Right renal cortex interstitium (tissue), 3 donors: ENCODE measurements at regions not wholly inside any gene's neighbourhood (a gene's known extent, or its start where the extent isn't known, plus 50 kb on each side); places are given as distances from the start of the nearest gene placed in this dataset.

Source experiments
- DNase-seq, 3 donors: peaks; one replicate each; pipeline ENCODE4 v3.0.0-alpha.2; 2013; ENCODE audit warnings: low read depth in 3 of 3, low spot score in 2 of 3

GRCh38 chr5:58040044-58040443 lies 419.8 kb downstream of the PLK2 start:
- DNase-seq: no peak

DNA sequence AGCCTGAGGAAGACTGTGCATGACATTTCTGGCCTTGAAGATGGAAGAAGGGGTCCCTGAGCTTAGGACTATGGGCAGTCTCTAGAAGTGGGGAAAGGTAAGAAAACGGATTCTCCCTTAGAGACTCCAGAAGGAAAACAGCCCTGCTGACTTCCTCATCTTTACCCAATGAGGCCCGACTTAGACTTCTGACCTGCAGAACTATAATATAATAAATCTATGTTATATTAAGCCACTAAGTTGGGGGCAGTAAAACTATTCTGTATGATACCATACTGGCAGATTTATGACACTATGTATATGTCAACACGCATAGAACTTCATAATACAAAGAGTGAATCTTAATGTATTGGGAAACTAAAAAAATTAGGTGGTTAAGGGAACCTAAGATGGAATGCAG lies 422.0 kb downstream of the PLK2 start:
- DNase-seq: no peak

DNA sequence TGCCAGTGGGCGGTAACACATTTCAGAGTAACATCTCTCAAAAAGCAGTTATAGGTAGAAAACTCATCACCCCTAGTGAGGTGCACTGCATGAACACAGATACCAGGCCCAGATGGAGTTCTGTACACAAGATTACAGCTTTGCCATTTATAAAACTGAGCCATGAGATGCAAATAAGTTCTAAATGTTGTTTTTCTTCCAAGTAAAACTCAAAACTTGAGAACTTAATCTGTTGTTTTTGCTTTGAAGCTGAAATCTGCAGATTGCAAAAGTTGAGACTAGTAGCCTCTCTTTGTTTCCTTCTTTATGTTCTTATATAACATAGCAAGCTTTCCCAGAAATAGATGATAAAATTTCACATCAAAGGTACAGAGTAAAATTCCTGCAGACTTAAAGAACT lies 434.1 kb downstream of the PLK2 start:
- no peak for DNase-seq

DNA sequence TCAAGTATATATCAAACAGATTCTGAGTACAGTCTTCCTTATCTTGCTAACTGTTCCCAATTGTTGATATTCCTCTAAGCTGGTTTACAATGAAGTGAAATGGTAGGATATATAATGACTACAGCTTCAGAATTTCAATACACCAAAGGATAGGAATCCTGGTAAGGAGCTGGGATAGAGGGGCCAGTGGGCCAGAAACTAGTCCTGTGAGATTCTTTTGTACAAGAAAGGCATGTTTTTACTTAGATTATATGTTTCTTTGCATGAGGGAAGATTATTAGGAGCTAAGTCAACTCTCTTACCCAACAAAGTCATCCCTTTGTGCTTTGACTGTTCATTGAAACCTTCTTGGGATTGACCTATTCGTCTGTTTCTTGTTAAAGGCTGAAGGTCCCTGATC lies 435.7 kb downstream of the PLK2 start:
- no peak for DNase-seq

DNA sequence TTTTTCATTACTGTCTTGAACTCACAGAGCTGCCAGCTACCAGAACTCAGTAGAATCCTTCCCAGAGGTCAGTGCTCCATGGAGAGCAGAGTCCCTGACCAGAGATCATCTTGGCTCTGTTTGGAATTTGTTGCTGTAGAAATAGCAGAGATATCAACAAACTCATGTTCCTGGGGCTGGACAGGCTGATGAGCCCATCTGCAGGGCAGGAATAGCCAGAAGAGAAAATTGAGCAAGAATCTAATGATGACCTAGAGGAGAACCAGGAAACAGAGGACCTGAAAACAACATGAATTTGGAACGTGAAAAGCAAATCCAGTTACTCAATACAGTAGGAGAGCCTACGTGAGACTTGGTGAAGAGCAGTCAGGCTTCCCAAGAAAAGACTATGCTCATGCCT lies 437.8 kb downstream of the PLK2 start:
- no peak for DNase-seq

- no peak for DNase-seq
Observed at GRCh38 chr5:58021466-58021865, 438.4 kb downstream of the PLK2 start.

DNA sequence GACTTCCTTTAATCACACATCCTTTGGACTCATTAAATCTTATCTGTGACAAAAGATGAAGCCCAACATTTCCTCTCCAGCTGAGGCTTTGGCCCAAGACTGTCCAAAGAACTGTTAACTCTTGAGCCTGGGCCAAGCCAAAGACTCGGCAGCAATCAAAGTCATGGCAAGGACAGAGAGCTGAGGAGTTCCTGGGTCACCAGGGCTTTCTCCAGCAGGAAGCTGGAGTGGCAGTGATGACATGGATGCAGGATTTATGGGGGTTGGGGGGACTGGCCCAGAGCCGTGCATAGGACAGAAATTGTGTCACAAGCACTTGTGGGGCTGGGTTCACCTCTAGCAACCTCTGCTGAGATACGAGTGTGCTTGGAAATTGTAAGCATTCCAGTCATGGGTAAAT lies 440.3 kb downstream of the PLK2 start:
- DNase-seq: peak in 1 of 3 donors; percentile 4

GRCh38 chr5:58018016-58018415 lies 441.9 kb downstream of the PLK2 start:
- DNase-seq: no peak

DNA sequence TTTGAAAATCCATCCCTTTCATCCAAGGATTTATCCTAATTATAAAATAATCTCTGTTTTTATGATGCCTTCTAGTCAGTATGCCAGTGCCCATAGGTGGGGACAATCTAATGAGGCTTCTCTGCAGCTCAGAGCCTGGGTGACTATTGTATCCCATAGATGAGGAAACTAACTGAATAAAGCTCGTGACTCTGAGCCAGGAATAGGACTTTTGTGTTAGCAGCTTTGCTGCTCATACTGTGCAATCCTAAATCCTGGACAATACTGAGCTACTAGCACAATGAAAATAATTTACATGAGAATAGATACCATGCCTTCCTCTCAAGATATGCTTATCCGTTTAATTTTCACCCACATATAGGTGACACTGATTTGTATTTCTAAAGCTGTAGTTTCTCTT lies 443.0 kb downstream of the PLK2 start:
- DNase-seq: no peak

- no peak for DNase-seq
Observed at GRCh38 chr5:58016358-58016757, 443.5 kb downstream of the PLK2 start.

- no peak for DNase-seq
Observed at GRCh38 chr5:58015175-58015574, 444.7 kb downstream of the PLK2 start.

DNA sequence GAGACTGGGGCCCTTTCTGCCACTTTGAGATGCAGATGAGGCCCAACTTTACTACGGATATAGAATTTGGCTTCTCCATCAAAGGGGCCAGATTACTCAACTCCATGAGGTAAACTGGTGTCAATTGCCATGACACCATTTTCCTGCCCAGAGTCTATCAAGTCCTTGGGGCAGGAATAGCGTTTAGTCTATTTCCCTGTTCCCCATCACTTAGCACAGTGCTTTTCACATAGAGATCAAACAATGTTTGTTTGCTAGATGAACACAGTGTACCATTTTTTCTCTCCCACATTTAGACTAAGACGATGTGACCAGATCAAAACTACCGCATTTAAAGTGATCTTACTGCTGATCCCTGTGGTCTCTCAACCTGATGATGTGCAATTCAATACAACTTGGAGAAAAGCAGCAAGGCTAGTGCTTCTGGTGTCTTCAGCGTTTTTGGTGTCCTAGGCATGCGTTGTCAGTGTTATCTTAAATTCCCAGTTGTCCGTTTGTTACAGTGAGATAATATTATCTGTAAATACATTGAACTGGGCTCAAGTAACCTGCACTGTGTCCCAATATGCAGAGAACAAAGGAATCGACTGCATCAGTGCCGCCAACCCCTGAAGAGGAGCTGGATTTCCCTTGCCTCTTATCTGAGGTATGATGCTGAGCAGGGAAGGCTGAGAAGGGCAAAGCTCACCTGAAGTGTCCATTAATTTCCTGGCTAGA lies 446.2 kb downstream of the PLK2 start:
- no peak for DNase-seq

- no peak for DNase-seq
Observed at GRCh38 chr5:58012801-58013315, 447.0 kb downstream of the PLK2 start.

- DNase-seq: no peak
Observed at GRCh38 chr5:58012102-58012501, 447.8 kb downstream of the PLK2 start.

- no peak for DNase-seq
Observed at GRCh38 chr5:58011301-58011700, 448.6 kb downstream of the PLK2 start.

DNA sequence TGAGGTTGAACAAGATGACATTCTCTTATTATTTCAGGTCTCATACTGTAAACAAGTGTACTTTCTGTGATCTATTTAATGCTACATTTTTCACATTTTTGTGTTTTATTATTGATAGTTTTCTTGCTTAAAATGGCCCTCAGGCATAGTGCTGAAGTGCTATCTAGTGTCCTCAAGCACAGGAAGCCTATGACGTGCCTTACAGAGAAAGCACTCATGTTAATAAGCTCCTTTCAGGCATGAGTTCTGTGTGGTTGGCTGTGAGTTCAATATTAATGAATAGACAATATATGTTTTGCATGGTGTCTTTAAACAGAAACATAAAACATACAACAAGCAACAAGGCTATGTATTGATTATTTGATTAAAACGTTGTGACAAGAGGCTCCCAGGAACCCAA lies 450.1 kb downstream of the PLK2 start:
- DNase-seq: no peak

DNA sequence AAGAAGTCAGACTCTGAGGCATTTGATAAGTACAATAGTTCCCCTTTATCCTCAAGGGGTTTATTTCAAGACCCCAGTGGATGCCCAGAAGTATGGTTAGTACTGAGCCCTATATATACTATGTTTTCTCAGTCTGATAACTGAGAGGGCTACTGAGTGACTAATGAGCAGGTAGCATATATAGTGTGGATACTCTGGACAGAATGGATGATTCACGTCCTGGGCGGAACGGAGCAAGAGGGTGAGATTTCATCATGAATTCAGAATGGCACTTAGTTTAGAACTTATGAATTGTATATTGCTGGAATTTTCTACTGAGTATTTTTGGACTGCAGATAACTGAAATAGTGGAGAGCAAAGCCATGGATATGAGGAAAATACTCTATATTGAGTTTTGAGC lies 457.6 kb downstream of the PLK2 start:
- no peak for DNase-seq

DNA sequence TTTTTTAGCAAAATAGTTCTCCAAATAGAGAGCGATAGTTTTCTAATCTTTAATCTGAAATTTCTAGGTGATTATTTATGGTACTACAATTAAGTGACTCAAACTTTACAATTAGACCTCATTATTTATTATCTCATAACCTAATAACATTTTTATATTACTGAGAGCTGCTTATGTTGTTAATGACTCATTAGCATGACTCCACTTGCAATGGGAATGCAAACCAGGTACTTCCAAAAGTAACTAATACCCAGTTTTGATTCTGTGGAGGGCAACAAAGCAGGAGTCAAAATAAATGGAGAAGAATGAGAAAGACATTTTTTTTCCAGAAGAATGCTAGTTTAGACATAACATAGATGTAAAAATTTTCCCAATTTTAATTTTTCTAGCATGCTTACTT lies 466.0 kb downstream of the PLK2 start:
- DNase-seq: no peak

GRCh38 chr5:57989378-57989777 lies 470.5 kb downstream of the PLK2 start:
- no peak for DNase-seq

- no peak for DNase-seq
Observed at GRCh38 chr5:57988813-57989212, 471.1 kb downstream of the PLK2 start.

- no peak for DNase-seq
Observed at GRCh38 chr5:57987552-57987951, 472.3 kb downstream of the PLK2 start.

- DNase-seq: peak in 1 of 3 donors; percentile 5
Observed at GRCh38 chr5:57986761-57987341, 473.0 kb downstream of the PLK2 start.

- no peak for DNase-seq
Observed at GRCh38 chr5:57983426-57983825, 476.5 kb downstream of the PLK2 start.
